Osteocyte (in vitro differentiated cells): ENCODE measurements at regions not wholly inside any gene's neighbourhood (a gene's known extent, or its start where the extent isn't known, plus 50 kb on each side); places are given as distances from the start of the nearest gene placed in this dataset.

ENCODE experiments used
- DNase-seq: peaks from one replicate; pipeline ENCODE4 v3.0.0; 2021; ENCODE audit warnings: mixed read lengths; ENCODE audit not compliant: unreplicated experiment; ENCODE audit errors: extremely low spot score
- H3K27ac Mint-ChIP-seq: one replicate; pipeline ENCODE4 v1.8.0; 2021; ENCODE audit warnings: mild to moderate bottlenecking, mixed read lengths; ENCODE audit not compliant: unreplicated experiment
- H3K27me3 Mint-ChIP-seq: one replicate; pipeline ENCODE4 v1.8.0; 2021; ENCODE audit warnings: mixed read lengths; ENCODE audit not compliant: unreplicated experiment
- H3K36me3 Mint-ChIP-seq: one replicate; pipeline ENCODE4 v1.8.0; 2021; ENCODE audit warnings: mixed read lengths; ENCODE audit not compliant: unreplicated experiment
- H3K4me1 Mint-ChIP-seq: one replicate; pipeline ENCODE4 v1.8.0; 2021; ENCODE audit warnings: mixed read lengths; ENCODE audit not compliant: unreplicated experiment
- H3K4me3 Mint-ChIP-seq: one replicate; pipeline ENCODE4 v1.8.0; 2021; ENCODE audit warnings: mild to moderate bottlenecking, moderate library complexity, mixed read lengths; ENCODE audit not compliant: unreplicated experiment
- H3K9me3 Mint-ChIP-seq: one replicate; pipeline ENCODE4 v1.8.0; 2021; ENCODE audit warnings: mixed read lengths; ENCODE audit not compliant: unreplicated experiment
- TF ChIP-seq, protein P1 (sequence below): fragments of 200-600 bp; sonication (generic); IDR thresholded peaks from 2 replicates; pipeline ENCODE4 v1.5.0; 2021; ENCODE audit warnings: antibody characterized with exemption, mild to moderate bottlenecking, moderate library complexity

DNA sequence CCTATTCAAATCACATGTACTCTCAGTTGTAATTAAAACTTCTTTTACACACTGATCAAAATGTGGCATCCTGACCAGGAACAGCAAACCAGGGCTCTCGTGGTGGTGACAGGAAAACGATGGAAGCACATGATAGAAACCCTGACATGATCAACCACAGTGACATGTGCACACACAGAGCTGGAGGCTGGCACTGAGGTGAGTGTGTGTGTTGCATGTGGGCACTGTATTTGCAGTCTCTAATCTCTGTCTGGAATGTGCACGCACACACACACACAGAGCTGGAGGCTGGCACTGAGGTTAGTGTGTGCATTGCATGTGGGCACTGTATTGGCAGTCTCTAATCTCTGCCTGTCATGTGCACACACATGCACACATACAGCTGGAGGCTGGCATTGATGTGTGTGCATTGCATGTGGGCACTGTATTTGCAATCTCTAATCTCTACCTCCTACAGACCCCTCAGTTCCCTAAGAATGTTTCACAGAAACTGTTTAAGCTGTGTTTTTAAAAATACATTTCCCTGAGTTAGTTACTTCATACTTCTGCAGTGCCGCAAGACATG is 406.9 kb downstream of the SFMBT2 start:
- TF ChIP-seq, protein P1, sequence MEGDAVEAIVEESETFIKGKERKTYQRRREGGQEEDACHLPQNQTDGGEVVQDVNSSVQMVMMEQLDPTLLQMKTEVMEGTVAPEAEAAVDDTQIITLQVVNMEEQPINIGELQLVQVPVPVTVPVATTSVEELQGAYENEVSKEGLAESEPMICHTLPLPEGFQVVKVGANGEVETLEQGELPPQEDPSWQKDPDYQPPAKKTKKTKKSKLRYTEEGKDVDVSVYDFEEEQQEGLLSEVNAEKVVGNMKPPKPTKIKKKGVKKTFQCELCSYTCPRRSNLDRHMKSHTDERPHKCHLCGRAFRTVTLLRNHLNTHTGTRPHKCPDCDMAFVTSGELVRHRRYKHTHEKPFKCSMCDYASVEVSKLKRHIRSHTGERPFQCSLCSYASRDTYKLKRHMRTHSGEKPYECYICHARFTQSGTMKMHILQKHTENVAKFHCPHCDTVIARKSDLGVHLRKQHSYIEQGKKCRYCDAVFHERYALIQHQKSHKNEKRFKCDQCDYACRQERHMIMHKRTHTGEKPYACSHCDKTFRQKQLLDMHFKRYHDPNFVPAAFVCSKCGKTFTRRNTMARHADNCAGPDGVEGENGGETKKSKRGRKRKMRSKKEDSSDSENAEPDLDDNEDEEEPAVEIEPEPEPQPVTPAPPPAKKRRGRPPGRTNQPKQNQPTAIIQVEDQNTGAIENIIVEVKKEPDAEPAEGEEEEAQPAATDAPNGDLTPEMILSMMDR, result no peak
- Mint-ChIP-seq H3K36me3 (no peaks in the 10 kb centered on the region), H3K4me1 (no peaks in the 10 kb centered on the region), H3K27me3 (peaks cover 20% of the 10 kb centered on the region), H3K4me3 (no peak overlapping the region), H3K9me3 (no peaks in the 10 kb centered on the region), H3K27ac (no peak overlapping the region)
- no peak for DNase-seq

DNA sequence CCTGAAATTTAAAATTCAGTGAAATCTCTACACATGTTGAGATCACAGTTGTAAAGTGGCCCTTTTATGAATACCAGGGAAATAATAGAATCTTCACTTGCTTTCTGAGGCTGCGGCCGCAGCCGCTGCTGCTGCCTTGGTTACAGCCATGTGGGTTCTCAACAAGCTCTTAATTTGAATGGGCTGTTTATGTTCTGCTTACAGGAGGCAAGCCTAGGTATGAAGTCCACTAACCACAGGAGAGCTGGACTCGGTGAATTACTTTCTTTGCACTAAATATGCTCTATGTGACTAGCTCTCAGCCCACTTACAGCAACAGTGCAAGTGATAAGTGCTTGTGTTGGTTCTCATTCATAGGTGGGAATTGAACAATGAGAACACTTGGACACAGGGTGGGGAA is 410.8 kb downstream of the SFMBT2 start:
- H3K36me3 Mint-ChIP-seq, result no peaks in the 10 kb centered on the region
- H3K27ac Mint-ChIP-seq, result no peak overlapping the region
- H3K4me1 Mint-ChIP-seq, result peaks cover 13% of the 10 kb centered on the region
- no peak overlapping the region for H3K4me3 Mint-ChIP-seq
- TF ChIP-seq, protein P1, result no peak
- H3K27me3 Mint-ChIP-seq, result peaks cover 22% of the 10 kb centered on the region
- H3K9me3 Mint-ChIP-seq, result no peaks in the 10 kb centered on the region
- DNase-seq, result no peak

DNA sequence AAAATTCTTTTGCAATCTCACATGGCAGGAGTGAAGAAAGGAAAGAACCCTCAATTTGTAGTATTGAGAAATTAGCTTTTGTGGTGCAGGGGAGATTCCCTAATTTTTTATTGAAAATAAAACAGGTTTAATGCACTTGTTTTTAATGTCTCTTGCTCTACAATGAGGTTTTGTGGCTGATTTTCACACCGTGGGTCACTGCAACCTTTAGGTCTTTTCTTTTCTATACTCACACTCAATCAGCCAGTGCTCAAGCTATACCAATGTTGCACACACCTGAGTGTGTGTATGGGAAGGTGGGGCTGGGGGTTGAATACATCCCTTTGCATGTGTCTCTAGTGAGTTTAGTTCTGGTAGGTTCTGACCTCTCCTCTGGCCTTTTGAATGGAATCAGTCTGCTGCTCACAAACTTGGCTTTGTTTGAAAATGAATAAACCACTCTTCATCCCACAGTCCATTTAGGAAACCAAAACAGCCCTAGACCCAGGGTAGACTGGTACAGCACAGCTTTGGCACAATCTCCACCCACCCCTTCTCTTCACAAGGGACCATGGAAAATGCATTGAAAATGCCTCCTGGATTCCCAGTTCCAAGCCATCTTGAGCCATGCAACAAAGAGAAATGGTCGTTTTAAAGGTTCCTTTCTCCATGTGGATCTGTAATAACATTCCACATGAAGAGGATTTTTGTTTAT is 411.5 kb downstream of the SFMBT2 start:
- no peak for DNase-seq
- Mint-ChIP-seq H3K4me3 (no peak overlapping the region), H3K36me3 (no peaks in the 10 kb centered on the region), H3K27ac (no peak overlapping the region), H3K4me1 (peaks cover 16% of the 10 kb centered on the region), H3K27me3 (peaks cover 15% of the 10 kb centered on the region), H3K9me3 (no peaks in the 10 kb centered on the region)
- TF ChIP-seq, protein P1, result no peak

DNA sequence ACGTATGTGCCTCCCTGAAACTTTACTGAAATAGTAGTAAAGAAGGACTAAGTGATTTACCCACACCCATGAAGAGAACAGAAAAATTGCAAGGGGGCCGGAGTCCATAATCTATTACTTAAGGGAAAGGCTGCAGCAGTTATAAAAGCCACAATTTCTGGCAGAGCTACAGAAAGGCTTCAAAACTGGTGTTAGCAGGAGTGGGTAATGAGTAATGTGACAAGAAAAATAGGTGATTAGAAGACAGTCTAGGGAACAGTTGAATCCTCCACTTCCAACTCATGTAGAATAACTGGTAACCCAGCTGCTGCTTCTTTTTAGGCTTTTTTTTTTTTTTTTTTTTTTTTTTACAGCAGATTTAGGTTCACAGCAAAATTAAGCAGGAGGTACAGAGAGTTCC is 413.3 kb downstream of the SFMBT2 start:
- no peaks in the 10 kb centered on the region for H3K9me3 Mint-ChIP-seq
- H3K4me1 Mint-ChIP-seq, result peaks cover 16% of the 10 kb centered on the region
- H3K27me3 Mint-ChIP-seq, result peaks cover 9% of the 10 kb centered on the region
- no peak for DNase-seq
- no peak overlapping the region for H3K4me3 Mint-ChIP-seq
- H3K36me3 Mint-ChIP-seq, result no peaks in the 10 kb centered on the region
- H3K27ac Mint-ChIP-seq, result no peak overlapping the region
- TF ChIP-seq, protein P1, result no peak

DNA sequence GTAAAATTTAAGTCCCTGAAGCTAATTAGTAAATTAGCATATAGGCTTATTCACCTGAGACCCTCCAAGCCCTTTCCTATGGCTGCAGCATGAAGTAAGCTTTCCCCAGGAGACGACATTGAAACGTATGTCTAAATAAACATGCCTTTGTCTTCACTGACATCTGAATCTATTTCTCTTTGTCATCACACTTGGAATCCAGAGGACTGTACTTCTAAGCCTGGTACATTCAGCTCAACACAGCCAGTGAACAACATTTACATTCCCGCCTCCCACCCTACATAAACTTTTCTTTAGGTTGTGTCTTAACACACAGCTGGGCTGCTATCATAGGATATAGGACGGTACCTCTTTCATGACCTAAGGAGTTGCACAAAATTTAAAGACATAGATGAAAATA is 414.4 kb downstream of the SFMBT2 start:
- no peak for DNase-seq
- Mint-ChIP-seq H3K36me3 (no peaks in the 10 kb centered on the region), H3K4me3 (no peak overlapping the region), H3K27me3 (peaks cover 6% of the 10 kb centered on the region), H3K27ac (peak overlapping the region; percentile 39), H3K9me3 (no peaks in the 10 kb centered on the region), H3K4me1 (peaks cover 16% of the 10 kb centered on the region)
- TF ChIP-seq, protein P1, result no peak
